NCI-H2171 treated with DMSO at 0.1 percent for 48 hours (cell line): ENCODE measurements at regions not wholly inside any gene's neighbourhood (a gene's known extent, or its start where the extent isn't known, plus 50 kb on each side); places are given as distances from the start of the nearest gene placed in this dataset.
"Not testable (repeated sequence)": the region's sequence is repeated elsewhere in the genome, so short reads cannot be mapped to it uniquely, and the experiment has no call there.

Experiments used
- DNase-seq: peaks from one replicate; lab custom pipeline; 2025; lab: John Stamatoyannopoulos, UW

DNA sequence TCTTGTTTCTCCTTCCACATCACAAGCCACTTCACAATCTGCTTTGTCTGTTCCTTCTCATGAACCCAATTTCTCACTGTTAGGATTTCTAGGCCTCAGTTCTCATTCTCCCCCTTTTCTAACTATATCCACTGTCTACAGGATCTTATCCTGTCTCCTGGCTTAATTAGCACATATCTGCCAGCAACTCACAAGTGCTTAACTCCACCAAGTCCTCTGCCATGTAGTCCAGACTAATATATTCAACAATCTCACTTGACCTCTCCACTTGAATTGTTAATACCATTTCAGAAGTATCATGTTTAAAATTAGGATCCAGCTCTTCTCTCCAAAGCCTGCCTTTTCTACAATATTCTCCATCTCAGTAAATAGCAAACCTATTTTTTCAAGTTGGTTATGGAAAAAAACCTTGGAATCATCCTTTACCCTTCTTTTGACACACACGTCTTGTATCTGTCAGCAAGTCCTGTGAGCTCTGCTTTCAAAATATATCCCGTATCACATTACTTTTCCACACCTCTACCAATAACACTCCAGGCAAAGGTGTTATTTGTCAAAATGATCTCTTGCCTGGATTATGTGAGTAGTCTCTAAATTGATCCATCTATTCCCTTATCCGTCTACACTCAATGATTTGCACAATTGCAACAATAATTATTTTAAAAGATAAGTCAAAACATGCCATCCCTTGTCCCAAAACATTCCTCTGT is 127.2 kb upstream of the SLIT2 start:
- DNase-seq = peak; percentile 26

GRCh38 chr4:20122198-20122988 is 129.3 kb upstream of the SLIT2 start:
- no peak for DNase-seq

DNA sequence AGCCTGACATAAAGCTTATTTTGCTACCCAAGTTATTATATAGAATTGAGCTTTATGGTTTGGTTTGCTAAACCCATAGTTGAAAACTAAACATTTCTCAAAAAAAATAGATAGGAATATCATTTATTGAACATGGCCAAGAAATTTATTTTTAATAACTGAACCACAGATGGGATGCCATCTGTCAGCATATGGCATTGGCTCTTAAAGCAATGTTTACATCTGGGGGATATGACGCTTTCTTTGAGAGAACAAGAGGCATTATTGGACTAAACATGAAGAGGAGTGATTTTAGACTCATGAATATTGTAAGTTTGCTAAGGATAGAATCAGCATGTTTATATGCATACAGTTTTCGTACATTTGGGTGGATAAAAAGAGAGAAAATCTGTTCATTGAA is 132.6 kb upstream of the SLIT2 start:
- DNase-seq = peak; percentile 68

GRCh38 chr4:20109391-20109790 is 142.3 kb upstream of the SLIT2 start:
- no peak for DNase-seq

DNA sequence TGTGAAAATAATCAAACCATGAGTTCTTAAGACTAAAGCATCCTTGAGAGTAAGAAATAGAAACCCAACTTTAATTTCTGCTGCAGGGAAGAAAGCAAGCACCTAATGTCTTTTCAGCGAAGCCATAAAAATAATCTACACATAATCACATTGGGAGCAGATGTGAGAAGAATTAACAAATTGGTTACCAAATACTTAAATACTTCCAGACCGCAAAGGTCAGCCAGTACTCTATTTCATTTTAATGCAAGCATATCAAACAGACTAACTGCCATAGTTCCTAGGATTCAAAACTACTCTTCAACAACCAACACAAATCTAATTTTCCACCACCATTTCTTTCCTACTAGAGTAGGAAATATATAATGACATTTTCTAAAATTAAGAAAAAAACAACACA is 144.8 kb upstream of the SLIT2 start:
- DNase-seq = no peak

GRCh38 chr4:20101831-20102230 is 149.9 kb upstream of the SLIT2 start:
- no peak for DNase-seq

DNA sequence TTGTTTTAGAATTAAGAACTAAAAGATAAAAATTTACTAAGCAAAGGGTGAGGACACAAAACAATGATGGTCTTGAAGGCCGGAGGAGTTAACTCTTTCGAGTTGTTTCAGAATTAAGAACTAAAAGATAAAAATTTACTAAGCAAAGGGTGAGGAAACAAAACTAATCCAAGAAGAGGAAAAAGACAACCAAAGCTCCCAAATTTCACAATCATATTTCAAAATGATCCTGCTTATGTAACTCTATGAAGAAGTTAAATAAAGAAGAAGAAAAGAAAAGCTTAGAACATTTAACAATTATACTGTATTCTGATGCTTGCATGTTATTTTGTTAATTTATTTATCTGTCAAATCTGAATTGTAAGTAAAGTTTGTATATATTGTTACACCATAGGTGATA is 154.8 kb upstream of the SLIT2 start:
- no peak for DNase-seq

DNA sequence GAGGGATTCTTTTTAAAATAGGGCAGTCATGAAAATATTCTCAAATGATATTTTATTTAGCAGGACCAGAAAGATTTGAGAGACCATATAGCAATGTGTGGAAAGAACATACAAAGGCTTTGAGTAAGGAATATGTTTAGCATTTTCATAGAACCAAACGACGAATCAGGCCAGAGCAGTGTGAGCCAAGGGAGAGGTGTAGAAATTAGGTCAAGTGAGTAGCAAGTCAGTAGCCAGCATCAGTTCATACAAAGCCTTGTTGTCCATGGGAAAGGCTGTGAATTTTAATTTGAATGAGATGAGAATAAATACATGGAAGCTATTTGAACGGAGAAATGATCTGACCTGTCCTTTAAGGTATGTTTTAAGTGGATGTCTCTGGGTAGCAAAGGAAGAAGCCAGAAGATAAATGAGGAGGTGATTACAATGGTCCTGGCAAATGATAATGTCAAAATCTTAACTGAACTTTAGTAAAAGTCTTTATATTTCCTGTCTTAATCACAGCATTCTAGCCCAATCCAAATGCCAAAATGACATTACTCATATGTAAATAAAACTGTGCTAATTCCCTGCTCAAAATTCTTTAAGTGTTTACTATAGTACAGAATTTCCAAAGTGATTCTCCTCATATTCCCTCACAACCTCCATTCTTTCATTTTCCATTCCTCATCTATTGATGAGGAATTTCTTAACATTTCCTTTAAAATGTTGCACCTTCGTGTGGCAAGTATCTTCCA is 155.7 kb upstream of the SLIT2 start:
- DNase-seq = no peak

GRCh38 chr4:20091781-20092180 is 159.9 kb upstream of the SLIT2 start:
- DNase-seq = no peak

- DNase-seq = no peak
Observed at GRCh38 chr4:20087522-20087911, 164.2 kb upstream of the SLIT2 start.

- DNase-seq = no peak
Observed at GRCh38 chr4:20086799-20087521, 164.7 kb upstream of the SLIT2 start.

GRCh38 chr4:20086067-20086798 is 165.5 kb upstream of the SLIT2 start:
- no peak for DNase-seq

DNA sequence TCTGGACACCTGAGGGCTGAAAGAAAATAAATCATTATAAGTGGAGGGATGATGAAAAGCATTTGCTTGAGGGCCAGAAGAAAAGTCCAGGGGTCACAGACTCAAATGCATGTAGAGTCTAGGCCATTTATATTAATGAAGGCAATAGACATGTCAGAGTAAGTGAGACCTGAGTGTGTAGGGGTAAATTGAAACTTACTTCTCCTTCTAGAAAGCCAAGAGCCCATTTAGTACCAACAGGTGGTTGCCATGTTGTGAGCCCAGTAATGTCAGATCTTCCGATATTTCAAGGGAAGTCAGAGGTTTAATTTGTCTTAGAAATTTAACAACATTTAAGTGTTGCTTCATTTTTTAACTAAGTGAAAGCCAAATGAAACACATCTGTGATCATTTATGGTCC is 166.1 kb upstream of the SLIT2 start:
- DNase-seq = no peak

DNA sequence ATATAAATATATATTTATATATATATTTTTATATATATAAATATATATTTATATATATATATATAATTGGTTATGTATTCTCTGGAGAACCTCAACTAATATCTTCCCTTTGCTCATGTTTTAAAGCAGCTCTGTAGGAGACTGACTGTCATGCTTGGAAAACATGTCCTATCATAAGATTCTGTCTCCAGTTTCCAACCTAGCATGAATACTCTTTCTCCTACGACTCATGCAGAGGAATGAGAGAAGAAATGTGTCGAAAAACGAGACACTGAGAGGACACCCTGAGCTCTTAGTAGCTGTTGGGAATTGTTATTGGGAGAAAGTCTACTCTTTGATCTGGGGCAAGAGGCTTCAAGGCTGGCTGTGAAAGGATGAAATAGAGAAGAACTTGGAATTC is 166.5 kb upstream of the SLIT2 start:
- no peak for DNase-seq

DNA sequence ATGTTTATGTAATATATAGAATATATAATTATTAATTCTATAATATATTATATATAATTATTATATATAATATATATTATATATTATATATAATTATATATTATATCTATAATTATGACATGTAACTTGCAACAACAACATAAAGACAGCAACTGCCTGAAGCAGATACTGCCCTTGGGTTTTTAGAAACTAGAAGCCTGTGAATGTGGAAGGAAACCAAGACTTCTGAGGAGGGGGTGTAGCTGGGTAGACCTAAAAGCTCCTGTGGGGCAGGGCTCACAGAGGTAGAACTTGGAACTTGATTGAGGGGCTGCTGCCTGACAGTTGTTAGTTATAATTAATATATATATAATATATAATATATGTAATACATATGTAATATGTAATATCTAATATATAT is 167.2 kb upstream of the SLIT2 start:
- no peak for DNase-seq

DNA sequence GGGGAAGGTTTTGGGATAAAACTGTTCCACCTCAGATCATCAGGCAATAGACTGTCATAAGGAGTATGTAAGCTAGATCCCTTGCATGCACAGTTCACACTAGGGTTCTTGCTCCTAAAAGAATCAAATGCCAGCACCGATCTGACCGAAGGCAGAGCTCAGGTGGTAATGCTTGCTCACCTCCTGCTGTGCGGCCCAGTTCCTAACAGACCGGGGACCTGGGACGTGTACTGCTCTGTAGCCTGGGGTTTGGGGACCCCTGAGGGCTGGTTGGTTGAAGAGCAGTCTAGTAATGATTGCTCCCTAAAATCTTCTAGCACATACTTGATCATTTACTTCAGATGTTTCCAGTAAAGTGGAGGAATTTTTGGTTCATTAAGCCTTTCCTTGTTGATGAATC is 173.1 kb upstream of the SLIT2 start:
- no peak for DNase-seq

DNA sequence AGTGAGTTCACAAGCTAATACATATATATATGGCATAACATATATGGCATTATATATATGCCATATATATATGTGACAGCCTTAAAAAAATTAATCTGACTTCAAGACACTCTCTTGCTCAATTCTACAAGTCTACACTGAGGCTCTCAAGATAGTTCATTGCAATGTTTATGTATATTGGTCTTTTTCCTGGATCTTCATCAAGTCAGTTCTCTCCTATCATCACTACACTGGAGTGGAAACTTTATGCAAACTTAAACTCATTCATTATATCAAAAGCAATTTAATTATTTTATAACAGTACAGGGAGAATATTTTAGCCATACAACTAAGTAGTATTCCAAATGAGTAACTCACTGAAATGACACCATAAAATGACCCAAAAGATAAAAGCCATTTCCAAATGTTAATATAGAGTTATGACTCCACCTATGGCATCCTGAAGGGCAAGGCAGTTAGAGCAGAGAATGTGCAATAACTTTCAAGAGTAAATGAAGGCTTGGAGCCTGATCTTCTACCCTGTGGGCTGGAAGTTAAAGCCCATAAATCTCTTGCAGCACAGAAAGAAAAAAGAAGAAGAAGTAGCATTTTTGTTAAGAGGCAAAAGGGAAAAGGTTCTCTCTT is 176.3 kb upstream of the SLIT2 start:
- no peak for DNase-seq

- DNase-seq = no peak
Observed at GRCh38 chr4:20074450-20074849, 177.3 kb upstream of the SLIT2 start.

- no peak for DNase-seq
Observed at GRCh38 chr4:20065952-20066351, 185.8 kb upstream of the SLIT2 start.

- not testable (repeated sequence) for DNase-seq
Observed at GRCh38 chr4:20062857-20063256, 188.8 kb upstream of the SLIT2 start.

DNA sequence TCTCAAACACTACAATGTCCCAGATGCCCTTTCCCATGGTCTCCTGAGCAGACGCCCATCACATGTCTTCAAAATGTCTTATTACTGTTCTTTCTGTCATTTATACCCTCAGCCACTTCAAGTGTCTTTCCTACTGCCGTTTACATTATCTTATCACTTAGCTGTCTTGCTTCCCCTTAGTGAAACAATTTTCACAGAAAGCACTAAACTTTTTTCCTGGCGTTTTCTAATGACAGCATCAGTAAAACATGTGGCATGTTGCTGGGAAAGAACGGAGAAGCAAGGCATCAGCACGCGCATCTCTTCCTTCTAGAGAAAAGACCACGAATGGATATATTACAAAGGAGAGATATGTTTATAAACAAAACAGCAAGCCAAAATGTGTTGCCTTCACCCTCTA is 189.7 kb upstream of the SLIT2 start:
- DNase-seq = no peak
